ENCODE measurements at regions not wholly inside any gene's neighbourhood (a gene's known extent, or its start where the extent isn't known, plus 50 kb on each side); places are given as distances from the start of the nearest gene placed in this dataset.

DNA sequence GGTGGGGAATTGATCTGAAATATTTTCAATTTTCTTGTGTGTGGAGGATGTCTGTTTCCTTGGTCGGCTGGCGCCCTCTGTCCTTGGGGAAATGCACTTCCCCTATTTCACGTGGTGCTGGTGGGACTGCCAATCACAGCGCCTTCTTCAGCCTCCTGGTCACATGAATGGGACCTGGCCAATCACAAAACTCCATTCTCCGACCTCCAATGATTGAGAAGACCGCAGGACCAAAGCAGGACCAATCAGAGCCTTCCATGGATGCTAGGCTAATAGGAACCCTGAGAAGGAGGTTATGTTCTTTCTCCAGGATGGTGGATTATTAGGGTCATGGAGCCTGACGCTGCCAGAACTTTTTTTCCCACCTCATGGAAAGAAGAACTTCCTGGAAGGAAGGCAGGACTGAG lies 188.7 kb downstream of the TTC8 start:
- H3K27ac ChIP-seq = peak overlapping the region; percentile 73 to 82 (median 77)
- no peaks in the 10 kb centered on the region for H3K9me3 ChIP-seq
- intact Hi-C loops (cut with DNase I; ENCODE audit: low total_unique reads) = no loop called here
- TF ChIP-seq, protein P1, sequence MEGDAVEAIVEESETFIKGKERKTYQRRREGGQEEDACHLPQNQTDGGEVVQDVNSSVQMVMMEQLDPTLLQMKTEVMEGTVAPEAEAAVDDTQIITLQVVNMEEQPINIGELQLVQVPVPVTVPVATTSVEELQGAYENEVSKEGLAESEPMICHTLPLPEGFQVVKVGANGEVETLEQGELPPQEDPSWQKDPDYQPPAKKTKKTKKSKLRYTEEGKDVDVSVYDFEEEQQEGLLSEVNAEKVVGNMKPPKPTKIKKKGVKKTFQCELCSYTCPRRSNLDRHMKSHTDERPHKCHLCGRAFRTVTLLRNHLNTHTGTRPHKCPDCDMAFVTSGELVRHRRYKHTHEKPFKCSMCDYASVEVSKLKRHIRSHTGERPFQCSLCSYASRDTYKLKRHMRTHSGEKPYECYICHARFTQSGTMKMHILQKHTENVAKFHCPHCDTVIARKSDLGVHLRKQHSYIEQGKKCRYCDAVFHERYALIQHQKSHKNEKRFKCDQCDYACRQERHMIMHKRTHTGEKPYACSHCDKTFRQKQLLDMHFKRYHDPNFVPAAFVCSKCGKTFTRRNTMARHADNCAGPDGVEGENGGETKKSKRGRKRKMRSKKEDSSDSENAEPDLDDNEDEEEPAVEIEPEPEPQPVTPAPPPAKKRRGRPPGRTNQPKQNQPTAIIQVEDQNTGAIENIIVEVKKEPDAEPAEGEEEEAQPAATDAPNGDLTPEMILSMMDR (IDR thresholded peaks at IDR 0.05) = peak; percentile 25 to 70 (median 50)
- TF ChIP-seq POLR2AphosphoS5 (IDR thresholded peaks at IDR 0.05) (no peak), POLR2A (IDR thresholded peaks at IDR 0.05) (no peak), EP300 (IDR thresholded peaks at IDR 0.05; ENCODE audit: low read depth) (no peak)
- peaks cover 0 to 4% (median 0%) of the 10 kb centered on the region in 4 donors for H3K4me1 ChIP-seq
- in situ Hi-C loops (cut with MboI; ENCODE audit: low pct_ligation_motif_present in 1 of 4, low pct_unique_long_range_greater_than_20kb in 1 of 4, low sequenced_read_pairs in 3 of 4) = loop anchor here in 2 of 4 donors (10.0 to 25.0 kb wide), 3 partner anchors 348 to 526 kb away; no protein-coding TSS in a partner anchor
- DNase-seq = peak; percentile 79
- no peaks in the 10 kb centered on the region for H3K36me3 ChIP-seq
- peak overlapping the region in 3 of 4 donors; percentile 9 to 46 (median 27) for H3K4me3 ChIP-seq
- no peaks in the 10 kb centered on the region for H3K27me3 ChIP-seq
- 31 to 36% methylated on average over 4 to 7 of the region's 7 CpGs for WGBS, 2 donors (ENCODE audit: low coverage in 1 of 2)

DNA sequence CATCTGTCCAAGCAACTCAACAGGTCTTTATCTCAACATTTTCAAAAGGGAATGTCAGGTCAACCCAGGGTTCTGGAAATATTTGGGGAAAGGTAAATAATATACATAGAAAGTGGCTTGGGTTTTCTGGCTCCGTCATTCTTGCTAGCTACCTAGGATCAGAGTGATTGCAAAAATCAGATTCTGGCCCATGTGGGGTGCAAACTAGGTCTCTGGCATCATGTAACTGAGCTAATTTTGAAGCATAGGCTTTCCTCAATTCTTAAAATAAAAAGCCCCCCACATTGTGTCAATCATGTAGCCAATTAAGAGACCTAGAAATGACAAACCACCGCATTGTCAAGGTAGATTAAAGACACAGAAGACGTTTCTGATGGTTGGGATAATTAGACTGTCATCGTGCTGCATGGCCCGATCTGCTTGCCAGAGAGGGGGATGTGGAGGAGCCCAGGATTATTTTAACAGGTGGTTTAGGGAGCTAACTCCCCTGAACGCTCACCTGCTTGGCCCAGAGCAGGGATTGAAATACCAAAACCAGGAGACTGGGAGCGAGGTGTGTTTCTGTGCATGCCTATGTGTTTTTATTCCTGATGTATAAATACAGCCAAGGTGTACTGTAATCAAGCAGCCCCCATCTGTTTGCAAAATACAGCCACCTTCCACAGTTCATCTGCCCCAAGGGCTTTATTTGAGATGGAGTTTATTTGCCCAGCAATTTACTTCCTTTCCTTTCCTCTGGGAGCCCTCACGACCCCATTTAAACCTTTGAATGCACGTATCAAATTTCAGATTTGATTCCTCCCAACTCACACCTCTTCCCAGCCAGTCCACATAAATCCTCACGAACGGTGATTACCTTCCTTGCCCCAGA lies 189.5 kb downstream of the TTC8 start:
- Histone ChIP-seq H3K27me3 (no peaks in the 10 kb centered on the region), H3K9me3 (no peaks in the 10 kb centered on the region), H3K4me3 (peak overlapping the region in 1 of 4 donors; percentile 46), H3K36me3 (no peaks in the 10 kb centered on the region), H3K4me1 (peaks cover 0 to 4% (median 0%) of the 10 kb centered on the region in 4 donors), H3K27ac (no peak overlapping the region)
- no peak for DNase-seq
- intact Hi-C loops (cut with DNase I; ENCODE audit: low total_unique reads) (no loop called here), in situ Hi-C loops (cut with MboI; ENCODE audit: low pct_ligation_motif_present in 1 of 4, low pct_unique_long_range_greater_than_20kb in 1 of 4, low sequenced_read_pairs in 3 of 4) (loop anchor here in 2 of 4 donors (10.0 to 25.0 kb wide), 3 partner anchors 349 to 527 kb away; no protein-coding TSS in a partner anchor)
- 40 to 74% methylated on average over 4 to 11 of the region's 11 CpGs for WGBS, 2 donors (ENCODE audit: low coverage in 1 of 2)
- TF ChIP-seq EP300 (IDR thresholded peaks at IDR 0.05; ENCODE audit: low read depth) (no peak), POLR2AphosphoS5 (IDR thresholded peaks at IDR 0.05) (no peak), POLR2A (IDR thresholded peaks at IDR 0.05) (no peak)
- TF ChIP-seq, protein P1 (IDR thresholded peaks at IDR 0.05) = no peak

DNA sequence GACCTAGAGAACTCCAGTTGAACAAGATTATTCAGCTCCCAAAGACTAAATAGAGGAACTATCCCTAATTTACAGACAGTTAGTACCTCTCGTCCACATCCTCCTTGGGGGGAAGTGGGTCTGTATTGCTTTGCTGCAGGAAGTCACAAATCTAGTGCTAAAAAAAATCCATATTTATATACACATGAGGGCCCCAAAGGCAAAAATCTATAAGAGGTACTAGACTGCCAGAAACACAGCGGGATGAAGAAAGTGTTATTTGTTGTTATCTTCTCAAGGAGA lies 190.1 kb downstream of the TTC8 start:
- peaks cover 0 to 4% (median 0%) of the 10 kb centered on the region in 4 donors for H3K4me1 ChIP-seq
- no peak for DNase-seq
- H3K36me3 ChIP-seq = no peaks in the 10 kb centered on the region
- H3K4me3 ChIP-seq = no peak overlapping the region
- in situ Hi-C loops (cut with MboI; ENCODE audit: low pct_ligation_motif_present in 1 of 4, low pct_unique_long_range_greater_than_20kb in 1 of 4, low sequenced_read_pairs in 3 of 4) (loop anchor here in 2 of 4 donors (10.0 to 25.0 kb wide), 3 partner anchors 350 to 527 kb away; no protein-coding TSS in a partner anchor), intact Hi-C loops (cut with DNase I; ENCODE audit: low total_unique reads) (no loop called here)
- WGBS, 2 donors (ENCODE audit: low coverage in 1 of 2) = 46 to 55% methylated on average over 2 of the region's 2 CpGs
- no peaks in the 10 kb centered on the region for H3K27me3 ChIP-seq
- no peaks in the 10 kb centered on the region for H3K9me3 ChIP-seq
- TF ChIP-seq, protein P1 (IDR thresholded peaks at IDR 0.05) = no peak
- TF ChIP-seq EP300 (IDR thresholded peaks at IDR 0.05; ENCODE audit: low read depth) (no peak), POLR2A (IDR thresholded peaks at IDR 0.05) (no peak), POLR2AphosphoS5 (IDR thresholded peaks at IDR 0.05) (no peak)
- no peak overlapping the region for H3K27ac ChIP-seq

DNA sequence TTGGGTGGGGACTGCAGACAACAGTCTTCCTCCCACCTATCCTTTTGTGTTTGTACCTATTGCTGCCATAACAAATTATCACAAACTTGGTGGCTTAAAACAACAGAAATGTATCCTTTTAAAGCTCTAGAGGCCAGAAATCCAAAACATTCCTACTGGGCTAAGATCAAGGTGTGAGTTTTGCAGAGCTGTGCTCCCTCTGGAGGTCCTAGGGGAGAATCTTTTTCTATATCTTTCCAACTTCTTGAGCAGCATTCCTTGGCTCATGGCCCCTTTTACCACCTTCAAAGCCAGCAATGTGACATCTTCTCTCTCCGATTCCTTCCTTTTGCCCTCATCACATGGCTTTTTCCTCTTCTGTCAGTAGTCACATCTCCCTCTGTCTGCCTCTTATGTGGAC lies 190.6 kb downstream of the TTC8 start:
- in situ Hi-C loops (cut with MboI; ENCODE audit: low pct_ligation_motif_present in 1 of 4, low pct_unique_long_range_greater_than_20kb in 1 of 4, low sequenced_read_pairs in 3 of 4) (loop anchor here in 2 of 4 donors (10.0 to 25.0 kb wide), 3 partner anchors 350 to 528 kb away; no protein-coding TSS in a partner anchor), intact Hi-C loops (cut with DNase I; ENCODE audit: low total_unique reads) (no loop called here)
- no peaks in the 10 kb centered on the region for H3K9me3 ChIP-seq
- no peak for DNase-seq
- peaks cover 0 to 4% (median 0%) of the 10 kb centered on the region in 4 donors for H3K4me1 ChIP-seq
- 100% methylated on average over 1 of the region's 1 CpG; no CpG with 5 or more reads in 1 of the 2 donors for WGBS, 2 donors (ENCODE audit: low coverage in 1 of 2)
- H3K27ac ChIP-seq = no peak overlapping the region
- no peak for TF ChIP-seq POLR2A (IDR thresholded peaks at IDR 0.05)
- no peak for TF ChIP-seq EP300 (IDR thresholded peaks at IDR 0.05; ENCODE audit: low read depth)
- TF ChIP-seq, protein P1 (IDR thresholded peaks at IDR 0.05) = no peak
- no peak for TF ChIP-seq POLR2AphosphoS5 (IDR thresholded peaks at IDR 0.05)
- H3K4me3 ChIP-seq = no peak overlapping the region
- H3K27me3 ChIP-seq = no peaks in the 10 kb centered on the region
- H3K36me3 ChIP-seq = no peaks in the 10 kb centered on the region

All from transverse colon (tissue), 4 donors.